H1 (cell line): ENCODE measurements at regions not wholly inside any gene's neighbourhood (a gene's known extent, or its start where the extent isn't known, plus 50 kb on each side); places are given as distances from the start of the nearest gene placed in this dataset.

Source experiments
- CTCF ChIA-PET: fragments of 300-600 bp; sonication (Branson Sonifier 250); formaldehyde crosslinking; loops from one replicate; lab custom pipeline; 2021; ENCODE audit not compliant: partially characterized antibody; lab: Charles Lee
- POLR2A ChIA-PET: fragments of 300-600 bp; sonication (Branson Sonifier 250); formaldehyde crosslinking; loops from one replicate; lab custom pipeline; 2021; ENCODE audit warnings: inconsistent platforms; ENCODE audit not compliant: partially characterized antibody; lab: Charles Lee
- DNase-seq, 2 experiments: peaks; one replicate each; pipeline versions ENCODE4 v3.0.0 to v3.0.0-alpha.2; 2010 to 2022; ENCODE audit warnings: low spot score in 2 of 2, low read depth in 1 of 2, mixed read lengths in 1 of 2
- FAIRE-seq: peaks from 2 replicates; lab custom pipeline; 2011; peaks lifted over from hg19 to GRCh38; lab: Jason Lieb, UNC
- H2AFZ ChIP-seq: 2 replicates; pipeline ENCODE4 v1.8.1; 2012; ENCODE audit warnings: low read length, inconsistent platforms
- H2AK5ac ChIP-seq: 2 replicates; pipeline ENCODE4 v1.6.1; 2013; ENCODE audit warnings: low read depth, low read length
- H2BK120ac ChIP-seq: replicated peaks from 2 replicates; pipeline ENCODE3; 2013; ENCODE audit warnings: low read depth, low read length, inconsistent platforms
- H2BK12ac ChIP-seq: 2 replicates; pipeline ENCODE4 v1.6.1; 2013; ENCODE audit warnings: low read depth, low read length
- H2BK15ac ChIP-seq: 2 replicates; pipeline ENCODE4 v1.6.1; 2013; ENCODE audit warnings: low read length
- H2BK20ac ChIP-seq: 2 replicates; pipeline ENCODE4 v1.6.1; 2013; ENCODE audit warnings: low read length
- H2BK5ac ChIP-seq: 2 replicates; pipeline ENCODE4 v1.6.1; 2013; ENCODE audit warnings: low read depth, low read length
- H3K14ac ChIP-seq: 2 replicates; pipeline ENCODE4 v1.6.1; 2013; ENCODE audit warnings: inconsistent platforms; ENCODE audit not compliant: insufficient read length
- H3K18ac ChIP-seq: 2 replicates; pipeline ENCODE4 v1.6.1; 2013; ENCODE audit warnings: low read length; ENCODE audit errors: extremely low read depth
- H3K23ac ChIP-seq: 2 replicates; pipeline ENCODE4 v1.6.1; 2013; ENCODE audit warnings: inconsistent platforms; ENCODE audit not compliant: insufficient read length
- H3K23me2 ChIP-seq: 2 replicates; pipeline ENCODE4 v1.6.1; 2013; ENCODE audit warnings: low read depth, low read length
- H3K27ac ChIP-seq: 2 replicates; pipeline ENCODE4 v1.6.1; 2011; ENCODE audit warnings: low read depth, low read length, inconsistent platforms
- H3K27me3 ChIP-seq, 4 experiments: replicated peaks in 1 of 4; 1 replicate in 1 of 4; 2 replicates in 3 of 4; pipeline versions ENCODE4 v1.6.1 to v1.8.1; 2011 to 2013; ENCODE audit warnings: low read length in 3 of 4, mild to moderate bottlenecking in 3 of 4, inconsistent platforms in 2 of 4, mixed read lengths in 2 of 4, moderate library complexity in 1 of 4; ENCODE audit not compliant: control insufficient read depth in 3 of 4, insufficient read depth in 3 of 4; ENCODE audit errors: extremely low read depth in 1 of 4
- H3K36me3 ChIP-seq, 4 experiments: 2 replicates each; pipeline versions ENCODE4 v1.6.1 to v1.8.1; 2011 to 2013; ENCODE audit warnings: mild to moderate bottlenecking in 4 of 4, low read length in 3 of 4, moderate library complexity in 2 of 4, control low read depth in 1 of 4, inconsistent platforms in 1 of 4; ENCODE audit not compliant: insufficient read depth in 4 of 4, control insufficient read depth in 2 of 4
- H3K4ac ChIP-seq: replicated peaks from 2 replicates; pipeline ENCODE3; 2013; ENCODE audit warnings: low read length, low read depth, mixed read lengths, inconsistent platforms; ENCODE audit not compliant: insufficient read length
- H3K4me1 ChIP-seq, 4 experiments: replicated peaks in 1 of 4; 1 replicate in 1 of 4; 2 replicates in 3 of 4; pipeline versions ENCODE4 v1.6.1 to v1.8.1; 2011 to 2013; ENCODE audit warnings: low read length in 3 of 4, inconsistent platforms in 2 of 4, mixed read lengths in 1 of 4; ENCODE audit not compliant: insufficient read depth in 4 of 4, control insufficient read depth in 3 of 4
- H3K4me2 ChIP-seq, 2 experiments: 2 replicates each; pipeline versions ENCODE4 v1.6.1 to v1.8.1; 2011 to 2013; ENCODE audit warnings: low read depth in 2 of 2, low read length in 2 of 2, control low read depth in 1 of 2, inconsistent platforms in 1 of 2, mild to moderate bottlenecking in 1 of 2; ENCODE audit not compliant: insufficient read depth in 1 of 2
- H3K4me3 ChIP-seq, 4 experiments: fragments of 200-600, 300-600 bp in 1 of 4; sonication (generic), shearing (Covaris generic), sonication (Bioruptor Twin) in 1 of 4; 2 replicates each; pipeline versions ENCODE4 v1.5.1 to v1.8.1; 2011 to 2016; ENCODE audit warnings: low read length in 4 of 4, low read depth in 3 of 4, control low read depth in 2 of 4, inconsistent platforms in 2 of 4, mild to moderate bottlenecking in 2 of 4, mixed read lengths in 1 of 4, moderate library complexity in 1 of 4; ENCODE audit not compliant: insufficient read depth in 2 of 4; ENCODE audit errors: extremely low read depth in 1 of 4
- H3K56ac ChIP-seq: replicated peaks from 2 replicates; pipeline ENCODE3; 2013; ENCODE audit warnings: low read depth, mild to moderate bottlenecking, mixed read lengths, low read length, inconsistent platforms; ENCODE audit not compliant: insufficient read length
- H3K79me1 ChIP-seq: 2 replicates; pipeline ENCODE4 v1.6.1; 2013; ENCODE audit warnings: low read depth, low read length, control low read depth
- H3K79me2 ChIP-seq, 2 experiments: 2 replicates each; pipeline versions ENCODE4 v1.6.1 to v1.8.1; 2012 to 2013; ENCODE audit warnings: low read length in 2 of 2, mild to moderate bottlenecking in 2 of 2, inconsistent platforms in 1 of 2; ENCODE audit not compliant: insufficient read depth in 2 of 2, control insufficient read depth in 1 of 2
- H3K9ac ChIP-seq, 4 experiments: replicated peaks in 1 of 4; 1 replicate in 1 of 4; 2 replicates in 3 of 4; pipeline versions ENCODE4 v1.6.1 to v1.8.1; 2011 to 2013; ENCODE audit warnings: low read depth in 3 of 4, low read length in 3 of 4, control low read depth in 2 of 4, mild to moderate bottlenecking in 2 of 4, moderate library complexity in 2 of 4, inconsistent platforms in 1 of 4; ENCODE audit errors: extremely low read depth in 1 of 4
- H3K9me3 ChIP-seq, 2 experiments: 2 replicates each; pipeline versions ENCODE4 v1.6.1 to v1.8.1; 2012 to 2013; ENCODE audit warnings: mild to moderate bottlenecking in 2 of 2, moderate library complexity in 2 of 2, control low read depth in 1 of 2, inconsistent platforms in 1 of 2, low read depth in 1 of 2, low read length in 1 of 2, mixed read lengths in 1 of 2; ENCODE audit not compliant: insufficient read depth in 2 of 2
- H4K20me1 ChIP-seq, 2 experiments: replicated peaks in 1 of 2; 2 replicates each; pipeline versions ENCODE3 to v1.8.1; 2011 to 2013; ENCODE audit warnings: inconsistent platforms in 2 of 2, low read length in 2 of 2, mild to moderate bottlenecking in 1 of 2; ENCODE audit not compliant: insufficient read depth in 2 of 2, control insufficient read depth in 1 of 2
- H4K5ac ChIP-seq: 2 replicates; pipeline ENCODE4 v1.6.1; 2013; ENCODE audit warnings: low read length, low read depth, mixed read lengths, inconsistent platforms; ENCODE audit not compliant: insufficient read length
- H4K8ac ChIP-seq: 2 replicates; pipeline ENCODE4 v1.8.0; 2013; ENCODE audit warnings: mild to moderate bottlenecking, moderate library complexity, low read length, inconsistent platforms; ENCODE audit not compliant: insufficient read depth; ENCODE audit errors: extremely low read depth
- H4K91ac ChIP-seq: replicated peaks from 2 replicates; pipeline ENCODE3; 2013; ENCODE audit warnings: low read length, mixed read lengths, inconsistent platforms; ENCODE audit not compliant: insufficient read length
- ATF2 ChIP-seq: IDR thresholded peaks from 2 replicates; pipeline ENCODE4 v1.6.1; 2012; ENCODE audit warnings: low read length, inconsistent platforms
- BACH1 ChIP-seq: IDR thresholded peaks from 2 replicates; pipeline ENCODE4 v1.6.1; 2012; ENCODE audit warnings: low read length, improper control_type of control experiment
- CBX8 ChIP-seq: fragments of 300-800, 300-1000 bp; sonication (generic); IDR thresholded peaks from 2 replicates; pipeline ENCODE4 v1.7.1; 2016; ENCODE audit warnings: low read depth, low read length, borderline replicate concordance
- GTF2F1 ChIP-seq: IDR thresholded peaks from 2 replicates; pipeline ENCODE4 v1.6.1; 2012; ENCODE audit warnings: low read depth, low read length, improper control_type of control experiment, borderline replicate concordance
- JUN ChIP-seq: IDR thresholded peaks from 2 replicates; pipeline ENCODE4 v1.6.1; 2011; ENCODE audit warnings: low read depth, mild to moderate bottlenecking, improper control_type of control experiment, low read length
- KDM1A ChIP-seq: fragments of 200-600, 300-600 bp; sonication (generic); IDR thresholded peaks from 2 replicates; pipeline ENCODE4 v1.7.1; 2016; ENCODE audit warnings: mild to moderate bottlenecking, low read length, borderline replicate concordance
- NANOG ChIP-seq: IDR thresholded peaks from 2 replicates; pipeline ENCODE4 v1.6.1; 2011; ENCODE audit warnings: low read length, low read depth, mild to moderate bottlenecking, inconsistent platforms; ENCODE audit not compliant: insufficient read depth, poor library complexity, severe bottlenecking
- NRF1 ChIP-seq: IDR thresholded peaks from 2 replicates; pipeline ENCODE4 v1.6.1; 2011; ENCODE audit warnings: mild to moderate bottlenecking, low read depth, low read length, improper control_type of control experiment
- PHF8 ChIP-seq: fragments of 200-600 bp; sonication (generic); conservative IDR thresholded peaks from 2 replicates; pipeline ENCODE4 v1.7.1; 2012; ENCODE audit warnings: low read depth, mild to moderate bottlenecking, inconsistent platforms, low read length, moderate library complexity
- POLR2AphosphoS5 ChIP-seq: IDR thresholded peaks from 2 replicates; pipeline ENCODE4 v1.6.1; 2011; ENCODE audit warnings: low read depth, low read length
- SP4 ChIP-seq: IDR thresholded peaks from 2 replicates; pipeline ENCODE4 v1.6.1; 2012; ENCODE audit warnings: low read length, inconsistent platforms
- TCF12 ChIP-seq: IDR thresholded peaks from 2 replicates; pipeline ENCODE4 v1.6.1; 2011; ENCODE audit warnings: low read depth, mild to moderate bottlenecking, low read length
- YY1 ChIP-seq: IDR thresholded peaks from 2 replicates; pipeline ENCODE4 v1.6.1; 2011; ENCODE audit warnings: low read depth, mild to moderate bottlenecking, low read length
- ZNF274 ChIP-seq: IDR thresholded peaks from 2 replicates; pipeline ENCODE4 v1.7.0; 2012; ENCODE audit warnings: low read length, borderline replicate concordance; ENCODE audit errors: extremely low read depth
- whole genome bisulfite sequencing, 2 experiments: shearing (Covaris generic) in 1 of 2; methylation state at CpG; one replicate each; pipeline versions ENCODE4 v1.1.6 to v1.1.7; 2013 to 2015; ENCODE audit warnings: low lambda C conversion rate in 2 of 2, mixed read lengths in 2 of 2, inconsistent platforms in 1 of 2, low coverage in 1 of 2, missing lambda C conversion rate in 1 of 2; ENCODE audit not compliant: insufficient replicate concordance in 2 of 2, insufficient coverage in 1 of 2, insufficient read length in 1 of 2; ENCODE audit errors: extremely low coverage in 1 of 2, missing lambda C conversion rate in 1 of 2; 5-methylcytosine and 5-hydroxymethylcytosine counted together

DNA sequence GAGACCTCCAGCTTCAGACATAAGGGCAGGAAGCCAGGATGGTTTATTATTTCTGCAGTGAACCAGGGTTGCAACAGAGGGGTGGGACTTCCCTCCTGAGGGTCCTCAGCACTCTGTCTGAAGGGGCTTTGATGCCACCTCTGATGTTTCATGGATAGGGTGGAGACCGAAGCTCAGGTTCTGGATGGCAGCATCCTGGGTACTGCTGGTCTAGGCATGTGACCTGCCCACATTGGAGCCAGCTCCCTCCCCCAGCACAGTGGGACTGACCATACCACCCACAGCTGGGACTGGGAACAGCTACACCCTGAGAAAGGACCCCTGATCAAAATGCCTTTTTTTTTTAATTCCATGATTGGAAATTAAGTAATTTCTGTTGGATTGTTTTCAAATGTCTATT is 355.2 kb downstream of the ZNF516 start:
- H2AFZ ChIP-seq, result no peak overlapping the region
- POLR2A ChIA-PET, result no interaction called here
- H3K27ac ChIP-seq, result no peak overlapping the region
- no peak overlapping the region for H2AK5ac ChIP-seq
- no peak overlapping the region for H4K91ac ChIP-seq
- no peak overlapping the region for H2BK5ac ChIP-seq
- no peaks in the 10 kb centered on the region for H3K23me2 ChIP-seq
- no peaks in the 10 kb centered on the region for H4K20me1 ChIP-seq
- H2BK15ac ChIP-seq, result no peak overlapping the region
- no peaks in the 10 kb centered on the region for H3K36me3 ChIP-seq
- no peak overlapping the region for H3K56ac ChIP-seq
- H3K9ac ChIP-seq, result no peak overlapping the region
- no peaks in the 10 kb centered on the region for H3K27me3 ChIP-seq
- H3K79me1 ChIP-seq, result no peaks in the 10 kb centered on the region
- H2BK20ac ChIP-seq, result no peak overlapping the region
- WGBS, 2 experiments, result 89% methylated on average over 1 of the region's 1 CpG; no CpG with 5 or more reads in 1 of the 2 experiments
- no peak overlapping the region for H2BK120ac ChIP-seq
- H4K5ac ChIP-seq, result no peak overlapping the region
- no peak overlapping the region for H3K14ac ChIP-seq
- H3K4me3 ChIP-seq, result no peak overlapping the region
- DNase-seq, result no peak
- 0 out of 4 replicates have a peak, but pooled peaks cover 0 to 3% of the 10 kb centered on the region in 2 experiments for H3K9me3 ChIP-seq
- CTCF ChIA-PET, result interaction anchor here (0.6 to 0.7 kb wide), 3 partner anchors 116 to 524 kb away, joined by 3 to 4 read pairs (median 3); no protein-coding TSS in a partner anchor
- H2BK12ac ChIP-seq, result no peak overlapping the region
- no peak for FAIRE-seq
- H3K18ac ChIP-seq, result no peak overlapping the region
- no peaks in the 10 kb centered on the region; a peak in 1 of 7 replicates for H3K4me1 ChIP-seq
- H3K4ac ChIP-seq, result no peak overlapping the region
- no peaks in the 10 kb centered on the region for H3K79me2 ChIP-seq
- no peak overlapping the region for H3K23ac ChIP-seq
- H3K4me2 ChIP-seq, result no peak overlapping the region
- no peak overlapping the region for H4K8ac ChIP-seq
- no peak for TF ChIP-seq KDM1A
- TF ChIP-seq CBX8, result no peak
- TF ChIP-seq BACH1, result no peak
- no peak for TF ChIP-seq PHF8
- TF ChIP-seq ZNF274, result no peak
- no peak for TF ChIP-seq NRF1
- TF ChIP-seq POLR2AphosphoS5, result no peak
- TF ChIP-seq YY1, result no peak
- TF ChIP-seq JUN, result no peak
- TF ChIP-seq ATF2, result no peak
- no peak for TF ChIP-seq TCF12
- no peak for TF ChIP-seq SP4
- no peak for TF ChIP-seq NANOG
- TF ChIP-seq GTF2F1, result no peak
